HG02571 (cell line): ENCODE measurements at regions not wholly inside any gene's neighbourhood (a gene's known extent, or its start where the extent isn't known, plus 50 kb on each side); places are given as distances from the start of the nearest gene placed in this dataset.

Source experiments
- ATAC-seq: cut with Tn5 transposase; IDR thresholded peaks from one replicate; pipeline ENCODE4 v1.9.1; 2021; ENCODE audit warnings: mild to moderate bottlenecking, moderate library complexity; ENCODE audit not compliant: unreplicated experiment

DNA sequence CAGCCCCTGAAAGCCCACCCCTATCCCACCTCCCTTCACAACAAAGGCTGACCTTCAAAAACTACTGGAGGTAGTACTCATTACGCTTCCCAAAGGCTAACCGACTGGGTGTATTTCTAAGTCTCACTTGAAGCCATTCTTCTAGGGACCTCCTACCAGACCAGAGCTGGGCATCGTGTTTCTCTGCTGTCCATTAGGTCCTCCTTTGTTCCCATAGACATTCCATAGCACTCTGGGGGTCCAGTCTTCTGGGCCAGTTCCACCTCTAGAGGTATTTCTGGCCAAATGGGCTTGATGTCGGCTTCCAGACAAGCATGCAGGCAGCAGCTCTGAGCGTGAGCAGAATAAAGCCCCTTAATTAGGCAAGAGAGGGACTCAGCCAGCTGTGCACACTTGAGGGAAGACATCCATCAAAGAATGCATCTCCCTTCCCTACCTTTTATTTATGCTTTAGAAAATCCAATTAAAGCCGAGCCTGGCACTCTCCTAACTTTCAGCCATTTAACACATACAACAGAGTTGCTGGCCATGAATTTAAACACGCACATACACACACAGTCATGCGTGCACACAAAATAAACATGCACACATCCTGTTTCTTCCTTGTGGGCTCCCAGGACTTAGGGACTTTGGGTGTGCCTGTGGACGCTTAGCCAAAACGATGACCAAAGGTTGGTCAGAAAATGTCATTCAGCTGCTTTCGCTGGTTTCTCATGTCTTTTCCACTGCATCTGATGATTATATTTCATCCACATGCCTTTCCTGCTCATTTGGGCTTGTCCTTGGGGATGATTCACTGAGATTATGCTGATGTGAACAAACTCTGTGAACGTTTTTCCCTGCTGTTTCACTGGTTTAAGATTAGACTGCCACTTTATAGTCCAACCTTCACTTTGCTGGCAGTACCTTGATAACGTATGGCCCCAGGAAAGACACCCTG is 362.0 kb upstream of the NFE2L3 start:
- ATAC-seq, result no peak

DNA sequence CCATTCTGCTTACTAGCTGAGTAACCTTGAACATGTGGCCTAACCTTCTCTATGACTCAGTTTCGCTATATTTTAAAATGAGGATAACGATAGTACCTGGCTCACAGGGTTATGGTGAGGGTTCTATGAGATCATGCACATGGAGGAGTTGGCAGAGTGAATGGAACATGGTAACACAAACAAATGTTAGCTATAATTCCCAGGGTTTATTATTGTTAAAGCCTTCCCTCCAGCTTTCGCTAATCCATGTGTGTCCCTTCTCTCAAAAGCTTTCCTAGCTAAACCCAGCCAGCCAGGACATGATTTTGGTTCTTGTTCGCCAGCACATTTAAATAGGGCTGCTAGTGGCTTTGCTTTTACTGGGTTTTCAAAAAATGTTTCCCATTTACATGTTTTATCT is 361.0 kb upstream of the NFE2L3 start:
- no peak for ATAC-seq

DNA sequence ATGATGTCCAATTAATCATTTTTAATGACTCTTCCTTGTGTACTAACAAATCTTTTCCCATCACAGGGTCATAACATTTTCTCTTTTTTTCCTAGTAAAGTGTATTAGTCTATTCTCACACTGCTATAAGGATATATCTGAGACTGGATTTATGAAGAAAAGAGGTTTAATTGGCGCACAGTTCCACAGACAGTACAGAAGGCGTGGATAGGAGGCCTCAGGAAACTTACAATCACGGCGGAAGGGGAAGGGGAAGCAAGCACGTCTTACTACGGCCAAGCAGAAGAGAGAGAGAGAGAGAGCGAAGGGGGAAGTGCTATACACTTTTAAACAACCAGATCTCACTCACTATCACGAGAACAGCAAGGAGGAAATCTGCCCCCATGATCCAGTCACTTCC is 359.4 kb upstream of the NFE2L3 start:
- no peak for ATAC-seq

DNA sequence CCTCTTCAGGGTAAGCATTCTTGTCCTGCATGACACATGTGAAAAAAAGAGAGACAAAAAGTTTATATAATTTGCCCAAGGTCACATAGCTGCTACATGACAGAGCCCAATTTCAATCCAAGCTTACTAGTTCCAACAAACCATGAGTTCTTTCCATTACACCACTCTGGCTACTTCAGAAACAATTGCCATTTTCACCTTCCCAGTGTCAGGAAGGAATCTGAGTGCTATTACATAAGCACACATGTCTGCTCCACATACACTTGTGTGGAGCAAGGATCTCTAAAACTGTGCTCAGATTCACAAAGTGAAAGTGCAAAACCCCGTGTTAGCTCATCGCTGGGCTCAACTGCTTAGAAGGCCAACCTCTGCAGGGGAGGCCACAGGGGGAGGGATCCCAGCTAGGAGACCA is 356.2 kb upstream of the NFE2L3 start:
- ATAC-seq, result no peak

DNA sequence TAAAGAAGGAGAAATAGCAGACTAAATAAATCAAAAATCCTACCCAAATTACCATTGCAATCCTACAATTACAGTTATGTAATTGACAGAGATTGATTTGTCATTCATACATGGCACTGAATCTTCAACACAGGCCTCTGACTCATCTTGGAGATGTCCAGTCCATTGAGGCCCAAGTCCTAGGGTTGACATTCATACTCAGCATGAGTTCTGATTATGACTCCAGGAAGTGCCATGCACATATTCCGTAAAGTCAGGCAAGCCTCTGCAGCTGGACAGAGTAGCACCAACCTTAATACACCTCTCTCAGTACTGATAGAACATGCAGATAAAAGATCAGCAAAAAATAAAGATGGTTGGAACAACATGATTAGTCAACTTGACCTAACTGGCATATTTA is 353.7 kb upstream of the NFE2L3 start:
- no peak for ATAC-seq

DNA sequence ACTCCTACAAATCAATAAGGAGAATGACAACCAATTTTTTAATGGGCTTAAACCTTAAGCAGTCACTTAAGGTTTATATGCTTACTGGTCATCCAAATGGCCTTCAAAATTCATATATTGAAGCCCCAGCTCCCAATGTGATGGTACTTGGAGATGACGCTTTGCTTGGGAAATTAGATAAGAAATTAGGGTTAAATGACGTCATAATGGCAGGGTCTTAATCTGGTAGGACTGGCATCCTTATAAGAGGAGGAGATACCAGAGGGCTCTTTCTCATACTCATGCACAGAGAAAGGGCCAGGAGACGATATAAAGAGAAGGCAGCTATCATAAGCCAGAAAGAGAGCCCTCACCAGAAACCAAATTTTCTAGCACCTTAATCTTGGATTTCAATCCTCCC is 350.8 kb upstream of the NFE2L3 start:
- no peak for ATAC-seq

DNA sequence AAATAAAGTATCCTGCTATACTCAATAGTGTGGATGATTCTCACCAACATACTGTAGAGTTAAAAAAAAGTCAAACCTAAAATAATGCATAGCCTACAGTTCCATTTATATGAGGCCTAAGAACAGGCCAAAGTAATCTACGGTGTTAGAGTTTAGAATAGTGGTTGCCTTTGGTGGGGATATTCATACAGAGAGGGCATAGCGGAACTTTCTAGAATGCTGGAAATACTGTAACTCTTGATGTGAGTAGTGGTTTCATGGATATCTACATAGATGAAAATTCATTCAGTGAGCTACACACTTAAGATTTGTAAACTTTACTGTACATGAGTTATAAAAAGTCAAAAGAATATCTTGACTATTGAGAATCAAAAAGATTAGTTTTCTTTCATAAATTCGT is 349.9 kb upstream of the NFE2L3 start:
- ATAC-seq, result no peak

DNA sequence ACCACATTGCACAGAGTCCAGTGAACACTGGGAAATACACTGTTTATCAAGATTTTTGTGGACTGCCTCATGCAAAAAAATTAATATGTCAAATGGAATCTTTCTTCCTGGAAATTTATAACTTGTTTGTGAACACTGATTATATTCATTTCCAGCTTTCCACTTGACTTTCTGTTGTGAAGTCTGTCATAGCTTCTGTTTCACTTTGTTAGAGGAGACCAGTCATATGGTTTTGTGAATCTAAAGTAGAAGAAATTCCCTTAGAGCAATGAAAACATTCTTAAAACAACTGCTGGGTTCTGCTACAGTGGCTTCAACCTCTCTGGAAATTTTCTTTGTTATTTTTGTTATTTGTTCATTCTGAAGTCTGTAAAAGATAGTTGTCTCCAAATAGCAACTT is 349.5 kb upstream of the NFE2L3 start:
- ATAC-seq, result no peak

DNA sequence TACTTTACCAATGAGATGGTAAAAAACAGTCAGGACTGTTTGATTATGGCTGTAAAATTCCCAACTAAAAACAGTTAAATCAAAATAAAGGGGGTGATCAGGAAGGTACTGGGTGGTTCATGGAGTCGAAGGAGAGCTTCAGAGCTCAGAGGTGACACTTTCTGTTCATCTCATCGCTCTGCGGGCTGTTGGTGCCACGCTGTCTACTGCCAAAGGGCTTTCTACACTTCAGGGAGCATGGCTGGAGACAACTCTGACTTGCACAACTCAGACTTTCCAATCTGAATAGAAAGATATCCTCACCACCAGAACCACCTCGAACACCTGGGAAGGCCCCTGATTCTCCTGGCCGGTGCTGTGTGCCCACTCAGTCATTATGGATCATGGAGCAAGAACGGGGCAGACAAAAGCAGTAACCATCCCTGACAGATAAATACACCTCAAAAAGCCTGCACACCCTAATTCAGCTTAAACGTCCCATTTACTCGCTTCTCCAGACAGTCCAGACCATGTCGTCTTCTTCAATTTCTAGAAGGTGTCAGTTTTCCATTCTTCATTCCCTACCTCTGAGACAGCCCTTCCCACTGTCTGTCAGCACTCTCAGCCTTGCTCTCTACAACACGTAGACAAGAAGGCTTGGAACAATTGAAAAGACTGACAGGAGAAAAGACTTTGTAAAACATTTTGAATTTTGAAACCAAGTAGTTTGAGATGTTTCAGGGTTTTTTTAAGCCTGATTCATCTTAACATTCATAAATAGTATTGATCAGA is 348.7 kb upstream of the NFE2L3 start:
- ATAC-seq, result no peak

DNA sequence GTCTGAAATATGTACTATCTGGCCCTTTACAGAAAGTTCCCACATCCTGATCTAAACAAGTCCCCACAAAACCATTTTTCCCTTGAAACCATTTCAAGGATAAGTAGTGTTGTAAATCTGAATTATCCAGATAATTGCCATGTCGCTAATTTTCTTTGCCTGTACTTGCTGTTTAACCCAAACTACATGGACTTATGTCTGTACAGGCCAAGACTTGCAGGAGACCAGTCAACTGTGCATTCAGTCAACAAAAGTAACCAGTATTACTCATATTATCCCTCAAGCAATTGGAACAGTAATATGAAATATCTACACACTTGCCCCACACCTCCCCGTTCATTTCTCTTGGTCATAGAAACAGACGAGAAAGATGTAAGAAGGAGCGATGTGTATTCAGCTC is 347.8 kb upstream of the NFE2L3 start:
- ATAC-seq, result no peak

DNA sequence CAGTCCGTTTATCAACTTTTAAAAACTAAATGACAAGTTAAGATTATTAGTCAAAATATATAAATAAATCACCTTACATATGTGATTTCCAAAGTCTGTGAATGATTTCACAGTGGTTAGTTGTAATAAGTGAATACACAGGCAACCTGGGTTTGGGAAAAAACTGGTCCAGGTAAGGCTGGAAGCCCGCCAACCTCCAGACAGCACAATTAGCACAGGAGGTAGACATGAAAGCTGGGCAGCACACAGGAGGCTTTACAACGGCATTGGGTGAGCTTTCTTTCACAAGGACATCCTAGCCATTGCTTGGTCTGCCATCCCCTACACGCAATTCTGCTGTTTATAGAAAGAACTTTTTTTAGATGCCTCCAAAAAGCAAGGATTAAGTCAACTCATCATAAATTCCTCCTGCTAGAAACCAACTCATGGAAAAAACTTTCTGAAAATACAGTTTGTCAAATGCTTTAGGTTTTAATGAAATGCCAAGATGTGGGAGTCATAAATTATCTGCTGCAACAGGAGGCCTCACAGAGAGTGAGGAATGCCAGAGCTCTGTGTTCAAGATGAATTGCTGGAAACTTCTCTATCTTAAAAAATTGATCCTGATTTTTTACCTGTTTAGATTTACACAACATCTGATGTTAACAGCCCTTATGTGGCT is 346.8 kb upstream of the NFE2L3 start:
- ATAC-seq, result no peak

DNA sequence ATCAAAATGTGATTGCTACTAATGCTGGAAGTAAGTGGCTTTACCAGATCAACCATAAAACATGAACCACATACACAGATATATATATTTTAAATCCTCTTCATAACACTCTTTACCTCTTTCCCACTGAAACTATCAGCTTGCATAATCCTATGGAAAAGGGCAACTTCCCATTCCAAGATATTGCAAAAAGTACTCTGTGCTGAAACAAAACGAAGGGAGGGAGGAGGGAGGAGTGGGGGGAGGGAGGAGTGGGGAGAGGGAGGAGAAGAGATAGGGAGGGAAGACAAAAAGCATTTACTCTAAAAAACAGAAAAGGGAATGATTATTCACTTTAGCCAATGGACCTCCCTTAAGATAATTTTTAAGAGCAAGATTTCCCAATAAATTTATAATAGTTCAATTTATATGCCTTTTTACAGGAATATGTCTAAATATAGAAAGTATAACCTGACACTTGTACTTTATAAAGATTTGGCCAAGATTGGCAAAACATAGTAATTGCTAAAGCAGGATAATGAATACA is 344.8 kb upstream of the NFE2L3 start:
- no peak for ATAC-seq

DNA sequence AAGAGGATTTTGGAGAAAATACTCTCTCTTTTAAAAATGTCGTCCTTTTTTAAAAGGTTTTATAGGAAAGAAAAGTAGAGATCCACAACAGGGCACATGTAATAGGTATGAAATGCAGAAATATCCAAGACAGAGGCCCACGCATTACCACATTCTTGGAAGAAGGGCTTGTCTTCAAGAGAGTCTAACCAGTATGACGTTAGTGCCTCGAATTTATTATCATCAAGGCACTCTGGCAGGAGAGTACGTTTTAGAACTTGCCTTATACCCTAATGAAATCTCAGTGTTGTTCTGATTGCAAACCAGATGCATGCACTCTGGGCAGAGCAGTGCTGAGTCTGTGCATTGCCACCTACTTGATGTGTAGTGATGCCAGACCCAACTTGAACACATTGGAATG is 342.6 kb upstream of the NFE2L3 start:
- ATAC-seq, result no peak

DNA sequence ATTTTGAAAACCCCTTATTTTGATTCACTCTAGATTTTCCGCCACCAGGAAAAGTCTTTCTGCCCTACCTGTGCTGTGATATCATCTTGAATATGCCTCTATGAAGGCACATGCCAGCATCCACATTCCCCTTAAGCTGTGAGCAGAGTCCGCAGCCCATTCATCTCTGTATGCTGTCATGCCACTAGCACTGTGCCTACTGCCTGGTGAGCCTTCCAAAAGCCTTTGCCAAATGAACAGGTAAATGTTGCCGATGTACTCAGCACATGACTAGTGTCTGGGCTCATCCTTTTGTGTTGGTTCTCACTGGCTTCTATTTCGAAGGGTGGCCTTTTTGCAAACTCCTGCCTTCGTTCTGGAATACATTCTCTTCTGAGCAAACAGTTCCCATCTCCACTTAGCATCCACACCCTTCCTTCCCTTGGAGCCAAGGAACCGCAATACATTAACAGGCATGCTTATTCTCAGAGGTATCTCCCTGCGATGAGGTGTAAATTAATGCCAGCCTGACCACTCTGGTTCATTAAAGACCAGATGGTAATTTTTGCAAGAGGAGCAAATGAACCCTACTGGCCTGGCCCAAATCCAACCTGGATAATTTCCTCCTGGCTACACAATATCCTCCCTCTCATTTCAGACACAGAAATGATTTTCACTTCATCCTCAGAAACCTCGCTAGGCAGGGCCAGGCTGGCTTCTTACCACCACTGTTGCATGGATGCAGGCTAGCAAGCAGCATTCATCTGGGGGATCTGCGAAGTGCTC is 339.7 kb upstream of the NFE2L3 start:
- ATAC-seq, result no peak

DNA sequence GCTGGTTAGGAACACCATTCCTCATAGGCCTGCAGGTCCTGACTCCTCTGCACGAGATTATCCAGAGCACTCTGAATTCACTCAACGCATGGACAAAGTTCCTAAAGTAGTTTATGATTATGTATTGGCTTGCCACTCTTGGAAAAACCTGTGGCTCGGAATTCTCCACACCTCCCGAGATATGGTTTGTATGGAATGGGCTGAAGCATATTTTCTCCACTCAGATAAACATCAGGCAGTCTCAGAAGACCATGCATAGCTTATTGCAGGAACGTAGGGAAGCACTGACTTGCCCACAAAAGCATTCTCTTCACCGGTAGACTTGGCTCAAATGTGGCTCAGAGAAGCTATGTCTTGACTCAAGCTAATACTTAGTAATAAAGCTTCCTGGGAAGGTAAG is 338.6 kb upstream of the NFE2L3 start:
- ATAC-seq, result no peak

DNA sequence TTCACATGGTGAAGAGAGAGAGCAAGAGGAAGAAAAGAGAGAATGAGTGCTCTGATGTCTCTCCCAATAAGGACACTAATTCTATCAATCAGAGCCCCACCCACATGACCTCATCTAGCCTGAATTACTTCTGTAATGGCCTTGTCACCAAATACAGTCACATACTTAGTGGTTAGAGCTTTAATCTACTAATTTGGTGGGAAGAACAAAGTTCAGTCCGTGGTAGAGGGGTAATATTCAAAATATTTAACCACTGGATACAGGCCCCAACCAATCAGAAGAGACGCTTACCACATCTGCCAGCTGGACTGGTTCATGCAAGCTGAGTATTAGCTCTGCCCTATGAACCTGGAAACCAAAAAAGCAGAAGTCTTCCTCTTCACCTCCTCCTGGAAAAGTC is 336.3 kb upstream of the NFE2L3 start:
- ATAC-seq, result no peak

DNA sequence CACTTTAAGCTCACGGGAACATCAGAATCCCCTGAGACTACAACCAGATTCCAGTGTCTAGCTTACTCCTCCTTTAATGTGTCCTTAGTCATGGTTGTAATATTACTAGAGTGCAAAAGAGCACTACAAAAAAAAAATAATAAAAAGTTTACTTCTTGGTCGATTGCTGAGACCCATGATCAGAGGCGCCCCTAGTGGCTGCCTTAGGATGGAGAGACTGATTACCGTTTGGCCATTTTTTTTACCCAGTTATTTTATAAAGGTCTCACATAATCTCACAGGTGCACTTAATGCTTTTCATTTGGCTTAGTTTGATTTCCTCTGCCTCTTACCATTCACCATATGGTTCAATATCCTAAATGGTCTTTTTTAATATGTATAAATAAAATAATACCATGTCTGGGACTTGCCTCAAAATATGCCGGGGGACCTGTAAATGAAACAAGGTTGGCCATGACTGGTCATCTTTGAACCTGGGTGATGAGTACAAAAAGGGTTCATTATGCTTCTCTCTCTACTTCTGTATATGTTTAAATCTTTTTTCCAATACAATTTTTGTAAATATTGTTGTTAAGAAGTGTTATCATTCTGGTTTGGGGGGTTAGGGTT is 331.5 kb upstream of the NFE2L3 start:
- no peak for ATAC-seq

DNA sequence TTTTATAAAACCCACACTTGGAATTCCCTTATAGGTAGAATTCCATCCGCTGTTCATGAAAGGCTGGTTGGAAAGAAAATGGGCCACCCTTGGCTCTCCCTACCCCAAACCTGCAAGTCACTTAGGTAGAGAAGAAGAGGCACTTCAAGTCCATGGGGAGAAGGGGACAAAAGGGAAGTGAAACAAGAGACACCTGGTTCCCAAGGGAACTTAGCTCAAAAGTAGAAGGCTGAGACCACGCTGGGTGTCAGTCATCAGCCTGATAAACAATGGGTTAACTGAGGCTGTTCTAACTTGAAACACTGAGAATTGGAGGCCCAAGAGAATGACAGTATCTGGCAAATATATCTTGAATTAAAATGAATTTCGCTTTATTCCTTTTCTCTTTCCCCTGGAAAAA is 330.8 kb upstream of the NFE2L3 start:
- no peak for ATAC-seq

DNA sequence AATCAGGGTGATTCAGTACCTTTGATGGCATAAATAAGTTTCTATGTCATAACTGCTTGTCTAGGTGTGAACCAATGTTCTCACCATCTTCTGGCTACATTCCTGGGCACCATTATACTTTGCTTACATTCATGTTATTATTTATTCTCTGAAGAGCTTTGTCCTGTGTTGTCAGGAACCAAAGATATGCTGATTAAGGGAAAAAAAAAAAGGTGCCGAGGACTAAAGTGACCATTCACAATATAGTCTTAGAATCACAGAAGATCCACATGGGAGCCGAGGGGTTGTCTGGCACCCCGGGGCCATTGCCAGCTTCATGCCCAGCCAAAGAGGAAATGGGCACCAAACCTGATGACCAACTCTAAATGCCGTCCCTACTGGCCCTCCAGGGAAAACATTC is 329.2 kb upstream of the NFE2L3 start:
- ATAC-seq, result no peak

DNA sequence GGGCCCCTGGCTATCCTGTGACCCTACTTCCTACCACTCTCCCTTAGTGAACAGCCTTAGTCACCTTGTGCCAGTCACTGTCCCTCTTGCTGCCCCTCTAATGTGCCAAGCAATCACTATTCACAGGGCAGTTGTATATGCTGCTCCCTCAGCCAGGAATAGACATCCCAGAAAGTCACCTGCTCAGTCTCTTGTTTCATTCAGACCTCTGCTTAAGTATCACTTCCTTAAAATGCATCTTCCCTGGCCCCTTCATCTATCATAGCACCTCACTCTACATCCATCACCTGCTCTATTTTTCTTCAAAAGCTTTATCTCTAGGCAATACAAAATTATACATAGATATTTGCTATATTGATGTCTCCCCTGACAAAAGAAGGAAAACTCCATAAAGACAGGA is 328.4 kb upstream of the NFE2L3 start:
- ATAC-seq, result no peak
